Activated CD4-positive, alpha-beta memory T cell treated with anti-CD3 and anti-CD28 coated beads, Interleukin-2, amount 10 ng/mL, durations not matched to agents 7 days and 5 days (primary cell): ENCODE measurements at regions not wholly inside any gene's neighbourhood (a gene's known extent, or its start where the extent isn't known, plus 50 kb on each side); places are given as distances from the start of the nearest gene placed in this dataset.

Source experiments
- CTCF ChIA-PET: fragments of 350-600 bp; sonication (Branson Sonifier 250); formaldehyde crosslinking; loops from one replicate; lab custom pipeline; 2021; ENCODE audit warnings: antibody characterized with exemption, inconsistent platforms; lab: Charles Lee
- POLR2A ChIA-PET: fragments of 350-600 bp; sonication (Branson Sonifier 250); formaldehyde crosslinking; loops from one replicate; lab custom pipeline; 2021; ENCODE audit warnings: antibody characterized with exemption; lab: Charles Lee
- DNase-seq: peaks from one replicate; pipeline ENCODE4 v3.0.0-alpha.2; 2020
- H3K27ac Mint-ChIP-seq: one replicate; pipeline ENCODE4 v1.8.0; 2021; ENCODE audit warnings: mild to moderate bottlenecking, mixed read lengths
- H3K27me3 Mint-ChIP-seq: one replicate; pipeline ENCODE4 v1.8.0; 2021; ENCODE audit warnings: mixed read lengths
- H3K36me3 Mint-ChIP-seq: one replicate; pipeline ENCODE4 v1.8.0; 2021; ENCODE audit warnings: low read depth, mixed read lengths
- H3K4me1 Mint-ChIP-seq: one replicate; pipeline ENCODE4 v1.8.0; 2021; ENCODE audit warnings: mixed read lengths
- H3K4me3 Mint-ChIP-seq: one replicate; pipeline ENCODE4 v1.8.0; 2021; ENCODE audit warnings: mild to moderate bottlenecking, mixed read lengths
- H3K9me3 Mint-ChIP-seq: one replicate; pipeline ENCODE4 v1.8.0; 2021; ENCODE audit warnings: mixed read lengths

DNA sequence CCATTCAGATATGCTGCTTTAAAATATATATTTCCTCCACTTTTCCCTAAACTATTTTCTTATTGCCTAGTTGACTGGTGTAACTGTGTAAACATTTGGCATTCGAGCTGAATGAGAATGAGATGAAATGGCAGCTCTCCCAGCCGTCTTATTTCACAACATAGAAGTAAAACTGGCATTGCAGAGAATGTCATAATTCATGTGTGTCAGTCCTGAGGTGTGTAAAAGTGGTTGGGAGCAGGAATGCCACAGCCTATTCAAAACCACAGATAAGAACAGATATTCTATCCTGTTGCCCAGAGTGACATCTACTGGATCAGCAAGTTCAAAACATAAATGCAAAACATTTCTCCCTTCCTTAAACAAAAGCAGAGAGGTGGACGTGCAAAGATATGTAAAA is 565.5 kb upstream of the CHAC2 start:
- H3K4me1 Mint-ChIP-seq, result no peaks in the 10 kb centered on the region
- POLR2A ChIA-PET, result no interaction called here
- no peak overlapping the region for H3K4me3 Mint-ChIP-seq
- DNase-seq, result no peak
- H3K36me3 Mint-ChIP-seq, result no peaks in the 10 kb centered on the region
- CTCF ChIA-PET, result no interaction called here
- no peak overlapping the region for H3K27ac Mint-ChIP-seq
- H3K9me3 Mint-ChIP-seq, result no peaks in the 10 kb centered on the region
- no peaks in the 10 kb centered on the region for H3K27me3 Mint-ChIP-seq

DNA sequence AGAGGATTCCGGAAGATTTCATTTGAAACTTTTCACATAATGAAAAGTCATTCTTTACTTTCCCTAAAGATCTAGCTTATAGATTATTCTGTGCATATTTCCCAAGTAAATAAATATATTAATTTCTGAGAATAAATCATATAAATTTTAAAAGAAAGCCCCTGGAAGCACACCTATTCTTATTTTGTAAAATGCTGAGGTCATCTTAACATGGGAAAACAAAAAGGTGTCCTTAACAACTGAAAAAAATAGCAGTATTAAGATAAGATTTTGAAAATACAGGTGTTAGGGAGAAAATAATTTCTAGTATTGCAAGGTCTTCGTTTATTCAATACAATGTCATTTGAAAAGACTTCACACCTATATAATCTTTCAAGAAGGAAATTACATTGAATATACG is 567.5 kb upstream of the CHAC2 start:
- H3K27ac Mint-ChIP-seq, result no peak overlapping the region
- H3K36me3 Mint-ChIP-seq, result no peaks in the 10 kb centered on the region
- H3K4me1 Mint-ChIP-seq, result no peaks in the 10 kb centered on the region
- ChIA-PET POLR2A (no interaction called here), CTCF (no interaction called here)
- no peaks in the 10 kb centered on the region for H3K27me3 Mint-ChIP-seq
- no peak overlapping the region for H3K4me3 Mint-ChIP-seq
- H3K9me3 Mint-ChIP-seq, result no peaks in the 10 kb centered on the region
- no peak for DNase-seq

GRCh38 chr2:53188851-53189510 is 578.6 kb upstream of the CHAC2 start:
- CTCF ChIA-PET, result no interaction called here
- POLR2A ChIA-PET, result no interaction called here
- Mint-ChIP-seq H3K9me3 (no peaks in the 10 kb centered on the region), H3K27me3 (no peaks in the 10 kb centered on the region), H3K4me3 (no peak overlapping the region), H3K27ac (no peak overlapping the region), H3K4me1 (no peaks in the 10 kb centered on the region), H3K36me3 (no peaks in the 10 kb centered on the region)
- no peak for DNase-seq

DNA sequence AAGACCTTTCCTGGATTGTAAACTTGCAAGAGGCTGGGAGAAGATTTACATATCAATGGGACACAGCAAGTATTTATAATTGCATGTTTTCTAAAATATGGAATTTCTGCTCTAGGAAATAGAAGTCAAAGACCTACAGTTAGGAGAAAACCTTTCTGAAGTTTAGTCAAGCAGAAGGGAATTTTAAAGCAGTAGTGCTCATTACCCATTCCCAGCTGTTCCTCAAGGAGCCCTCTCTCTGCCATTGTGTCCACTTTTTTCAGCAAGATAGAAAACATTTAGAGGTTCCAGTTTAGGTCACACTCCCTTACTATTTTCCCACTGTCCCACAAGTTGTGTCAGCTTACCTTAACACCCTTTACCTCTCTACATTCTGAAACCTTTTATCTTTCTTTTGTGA is 584.0 kb upstream of the CHAC2 start:
- H3K36me3 Mint-ChIP-seq, result no peaks in the 10 kb centered on the region
- POLR2A ChIA-PET, result no interaction called here
- H3K27ac Mint-ChIP-seq, result no peak overlapping the region
- H3K27me3 Mint-ChIP-seq, result no peaks in the 10 kb centered on the region
- no peak for DNase-seq
- no peak overlapping the region for H3K4me3 Mint-ChIP-seq
- CTCF ChIA-PET, result no interaction called here
- peaks cover 5% of the 10 kb centered on the region for H3K4me1 Mint-ChIP-seq
- no peaks in the 10 kb centered on the region for H3K9me3 Mint-ChIP-seq

- Mint-ChIP-seq H3K4me1 (peaks cover 5% of the 10 kb centered on the region), H3K4me3 (no peak overlapping the region), H3K27me3 (no peaks in the 10 kb centered on the region), H3K9me3 (no peaks in the 10 kb centered on the region), H3K27ac (no peak overlapping the region), H3K36me3 (no peaks in the 10 kb centered on the region)
- ChIA-PET CTCF (no interaction called here), POLR2A (no interaction called here)
- no peak for DNase-seq
Observed at GRCh38 chr2:53182601-53183000, 585.0 kb upstream of the CHAC2 start.

DNA sequence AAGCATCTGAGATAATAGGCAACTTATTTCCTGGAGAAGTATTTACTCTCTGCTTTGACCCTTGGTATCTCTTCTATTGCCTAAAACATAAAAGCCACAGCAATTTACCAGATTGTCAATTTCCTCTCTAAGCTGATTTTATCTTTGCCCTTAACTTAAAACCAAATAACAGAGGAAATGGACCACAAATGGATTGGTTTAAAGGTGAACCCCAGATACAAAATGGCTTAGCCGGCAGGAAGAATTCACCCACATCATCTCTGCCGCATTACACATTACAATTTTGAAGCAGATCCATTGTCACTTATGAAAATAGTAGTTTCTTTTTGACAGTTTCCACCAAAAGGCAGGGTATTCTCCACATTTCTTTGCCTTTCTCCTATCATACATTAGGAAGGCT is 585.8 kb upstream of the CHAC2 start:
- POLR2A ChIA-PET, result no interaction called here

DNA sequence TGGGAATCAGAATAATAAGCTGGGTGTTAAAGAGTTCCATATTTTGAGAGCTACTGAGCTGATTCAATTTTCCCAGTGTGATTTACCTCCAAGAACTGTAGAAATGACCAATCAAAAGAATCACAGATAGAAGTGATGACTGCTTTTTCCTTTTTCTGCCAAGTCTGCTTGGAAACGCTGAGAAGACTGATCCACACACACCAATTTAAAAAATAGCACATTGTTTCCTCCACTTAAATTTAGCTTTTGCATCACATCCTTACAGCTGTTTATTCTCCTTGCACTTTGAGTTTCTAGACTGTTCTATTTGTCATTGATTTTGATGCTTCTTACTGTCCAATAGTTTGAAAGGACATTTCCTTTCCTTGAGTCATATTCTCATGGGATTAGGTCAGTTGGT is 590.3 kb upstream of the CHAC2 start:
- Mint-ChIP-seq H3K9me3 (no peaks in the 10 kb centered on the region), H3K27ac (no peak overlapping the region), H3K4me3 (no peak overlapping the region), H3K36me3 (no peaks in the 10 kb centered on the region), H3K27me3 (no peaks in the 10 kb centered on the region), H3K4me1 (peaks cover 5% of the 10 kb centered on the region)
- ChIA-PET CTCF (no interaction called here), POLR2A (no interaction called here)
- DNase-seq, result no peak

More for the DNA sequence above, 585.8 kb upstream of the CHAC2 start:
- no peak for DNase-seq
- Mint-ChIP-seq H3K4me1 (peaks cover 5% of the 10 kb centered on the region), H3K9me3 (no peaks in the 10 kb centered on the region), H3K36me3 (no peaks in the 10 kb centered on the region), H3K4me3 (no peak overlapping the region), H3K27ac (no peak overlapping the region), H3K27me3 (no peaks in the 10 kb centered on the region)
- CTCF ChIA-PET, result no interaction called here

DNA sequence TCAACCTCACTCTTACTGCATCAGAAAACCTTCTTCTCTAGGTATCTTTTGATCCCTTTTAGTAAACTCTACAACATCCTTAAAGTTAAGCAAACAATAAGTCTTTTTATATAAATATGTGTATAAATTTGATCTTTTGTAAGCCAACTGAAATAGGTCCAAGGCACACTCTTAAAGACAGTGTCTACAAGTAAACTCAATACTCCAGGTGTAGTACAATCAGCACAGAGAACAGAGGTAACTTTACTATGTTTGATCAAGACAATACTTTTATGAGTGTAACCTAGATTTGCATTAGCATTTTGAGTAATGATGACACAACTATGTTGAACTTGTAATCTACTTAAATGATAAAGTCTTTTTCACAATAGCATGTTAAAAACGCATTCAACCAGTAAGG is 593.1 kb upstream of the CHAC2 start:
- Mint-ChIP-seq H3K4me1 (no peaks in the 10 kb centered on the region), H3K36me3 (no peaks in the 10 kb centered on the region), H3K27ac (no peak overlapping the region), H3K27me3 (no peaks in the 10 kb centered on the region), H3K9me3 (no peaks in the 10 kb centered on the region), H3K4me3 (no peak overlapping the region)
- CTCF ChIA-PET, result no interaction called here
- POLR2A ChIA-PET, result no interaction called here
- DNase-seq, result no peak

GRCh38 chr2:53173698-53174455 is 593.7 kb upstream of the CHAC2 start:
- no peaks in the 10 kb centered on the region for H3K36me3 Mint-ChIP-seq

DNA sequence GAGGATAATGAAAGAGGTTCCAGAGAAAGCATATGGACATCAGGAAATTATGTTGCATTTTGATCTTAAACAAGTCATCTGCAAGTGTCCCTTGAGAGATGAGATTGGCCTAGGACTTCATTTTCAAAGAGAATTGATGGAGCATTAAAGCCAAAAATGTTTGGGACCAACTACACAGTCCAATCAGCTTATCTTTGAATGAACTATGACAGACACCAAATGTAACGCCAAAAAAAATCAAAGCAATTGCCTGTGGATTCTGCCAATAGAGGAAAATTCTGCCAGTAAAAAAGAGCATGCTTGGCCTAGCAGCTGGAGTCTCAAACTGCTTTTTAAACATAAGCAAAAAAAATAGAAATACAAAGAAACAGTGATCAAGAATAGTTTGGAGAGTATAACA is 594.5 kb upstream of the CHAC2 start:
- ChIA-PET CTCF (no interaction called here), POLR2A (no interaction called here)
- H3K27ac Mint-ChIP-seq, result no peak overlapping the region
- H3K36me3 Mint-ChIP-seq, result no peaks in the 10 kb centered on the region
- H3K9me3 Mint-ChIP-seq, result no peaks in the 10 kb centered on the region
- DNase-seq, result no peak
- H3K27me3 Mint-ChIP-seq, result no peaks in the 10 kb centered on the region
- no peak overlapping the region for H3K4me3 Mint-ChIP-seq
- no peaks in the 10 kb centered on the region for H3K4me1 Mint-ChIP-seq

More at GRCh38 chr2:53173698-53174455, 593.7 kb upstream of the CHAC2 start:
- no peaks in the 10 kb centered on the region for H3K9me3 Mint-ChIP-seq
- no peaks in the 10 kb centered on the region for H3K27me3 Mint-ChIP-seq
- ChIA-PET CTCF (no interaction called here), POLR2A (no interaction called here)
- H3K4me1 Mint-ChIP-seq, result no peaks in the 10 kb centered on the region
- H3K4me3 Mint-ChIP-seq, result no peak overlapping the region
- no peak for DNase-seq
- no peak overlapping the region for H3K27ac Mint-ChIP-seq

DNA sequence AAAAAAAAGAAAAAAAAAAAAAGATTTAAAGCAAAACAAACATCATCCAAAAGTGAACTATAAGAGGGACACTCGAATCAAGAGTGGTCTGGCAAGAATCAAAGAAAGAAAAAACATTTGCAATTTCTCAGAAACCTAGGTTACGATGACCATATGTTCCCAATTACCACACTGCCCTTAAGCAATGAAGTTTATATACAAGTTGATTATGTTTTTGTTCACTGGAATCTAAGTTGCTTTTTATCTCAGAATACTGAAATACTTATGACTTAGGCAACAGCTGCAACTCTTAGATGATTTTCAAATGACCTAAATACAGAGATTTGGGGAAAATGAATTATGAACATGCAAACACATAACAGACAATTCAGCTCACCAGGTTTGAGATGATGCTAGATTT is 597.1 kb upstream of the CHAC2 start:
- Mint-ChIP-seq H3K4me1 (no peaks in the 10 kb centered on the region), H3K9me3 (no peaks in the 10 kb centered on the region), H3K4me3 (no peak overlapping the region), H3K27me3 (no peaks in the 10 kb centered on the region), H3K27ac (no peak overlapping the region), H3K36me3 (no peaks in the 10 kb centered on the region)
- CTCF ChIA-PET, result no interaction called here
- POLR2A ChIA-PET, result no interaction called here
- DNase-seq, result no peak

GRCh38 chr2:53167227-53167626 is 600.4 kb upstream of the CHAC2 start:
- Mint-ChIP-seq H3K27me3 (no peaks in the 10 kb centered on the region), H3K4me1 (no peaks in the 10 kb centered on the region), H3K9me3 (peaks cover 3% of the 10 kb centered on the region), H3K36me3 (no peaks in the 10 kb centered on the region), H3K27ac (no peak overlapping the region), H3K4me3 (no peak overlapping the region)
- CTCF ChIA-PET, result no interaction called here
- POLR2A ChIA-PET, result no interaction called here
- no peak for DNase-seq

DNA sequence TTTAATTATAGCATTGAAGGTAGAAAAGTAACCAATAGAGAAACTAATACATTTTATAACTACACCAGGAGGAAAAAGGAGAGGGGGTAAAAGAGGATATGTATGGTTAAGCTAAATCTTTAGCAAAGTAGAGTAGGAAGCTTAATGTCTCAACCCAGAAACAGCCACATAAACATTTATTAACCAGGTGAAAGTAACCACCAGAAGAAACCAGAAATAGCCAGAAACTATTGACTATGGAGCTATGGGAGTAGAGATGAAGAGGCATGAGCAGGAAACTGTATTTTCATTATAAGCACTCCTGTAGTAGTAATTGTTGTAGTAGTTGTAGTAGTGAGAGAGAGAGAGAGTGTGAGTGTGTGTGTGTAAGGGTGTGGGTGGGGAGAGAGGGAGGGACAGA is 617.5 kb upstream of the CHAC2 start:
- Mint-ChIP-seq H3K4me3 (no peak overlapping the region), H3K36me3 (no peaks in the 10 kb centered on the region), H3K9me3 (peaks cover 2% of the 10 kb centered on the region), H3K4me1 (no peaks in the 10 kb centered on the region), H3K27ac (no peak overlapping the region), H3K27me3 (no peaks in the 10 kb centered on the region)
- POLR2A ChIA-PET, result no interaction called here
- DNase-seq, result no peak
- CTCF ChIA-PET, result no interaction called here

DNA sequence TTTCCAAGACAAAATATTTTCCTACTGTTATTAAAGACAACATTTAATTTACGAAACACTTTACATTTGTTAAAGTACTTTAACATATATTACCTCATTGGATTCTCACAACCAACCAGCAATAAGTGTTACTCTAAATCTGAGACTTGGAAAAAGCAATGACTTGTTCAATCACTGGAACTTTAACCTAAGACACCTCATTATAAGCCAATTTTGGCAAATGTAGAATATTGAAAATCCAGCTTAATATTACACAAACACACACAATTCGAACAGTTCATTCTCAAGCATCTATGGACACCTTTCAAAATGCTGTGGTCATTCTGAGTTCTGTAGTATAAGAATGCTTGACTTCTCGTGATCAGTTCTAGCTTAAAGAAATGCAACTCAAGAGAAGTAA is 619.4 kb upstream of the CHAC2 start:
- ChIA-PET CTCF (no interaction called here), POLR2A (no interaction called here)
- H3K36me3 Mint-ChIP-seq, result no peaks in the 10 kb centered on the region
- no peak for DNase-seq
- H3K9me3 Mint-ChIP-seq, result peaks cover 2% of the 10 kb centered on the region
- H3K27me3 Mint-ChIP-seq, result no peaks in the 10 kb centered on the region
- no peaks in the 10 kb centered on the region for H3K4me1 Mint-ChIP-seq
- no peak overlapping the region for H3K27ac Mint-ChIP-seq
- H3K4me3 Mint-ChIP-seq, result no peak overlapping the region
